ENCODE measurements at regions not wholly inside any gene's neighbourhood (a gene's known extent, or its start where the extent isn't known, plus 50 kb on each side); places are given as distances from the start of the nearest gene placed in this dataset.

- TF ChIP-seq, protein P1, sequence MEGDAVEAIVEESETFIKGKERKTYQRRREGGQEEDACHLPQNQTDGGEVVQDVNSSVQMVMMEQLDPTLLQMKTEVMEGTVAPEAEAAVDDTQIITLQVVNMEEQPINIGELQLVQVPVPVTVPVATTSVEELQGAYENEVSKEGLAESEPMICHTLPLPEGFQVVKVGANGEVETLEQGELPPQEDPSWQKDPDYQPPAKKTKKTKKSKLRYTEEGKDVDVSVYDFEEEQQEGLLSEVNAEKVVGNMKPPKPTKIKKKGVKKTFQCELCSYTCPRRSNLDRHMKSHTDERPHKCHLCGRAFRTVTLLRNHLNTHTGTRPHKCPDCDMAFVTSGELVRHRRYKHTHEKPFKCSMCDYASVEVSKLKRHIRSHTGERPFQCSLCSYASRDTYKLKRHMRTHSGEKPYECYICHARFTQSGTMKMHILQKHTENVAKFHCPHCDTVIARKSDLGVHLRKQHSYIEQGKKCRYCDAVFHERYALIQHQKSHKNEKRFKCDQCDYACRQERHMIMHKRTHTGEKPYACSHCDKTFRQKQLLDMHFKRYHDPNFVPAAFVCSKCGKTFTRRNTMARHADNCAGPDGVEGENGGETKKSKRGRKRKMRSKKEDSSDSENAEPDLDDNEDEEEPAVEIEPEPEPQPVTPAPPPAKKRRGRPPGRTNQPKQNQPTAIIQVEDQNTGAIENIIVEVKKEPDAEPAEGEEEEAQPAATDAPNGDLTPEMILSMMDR (conservative IDR thresholded peaks at IDR 0.05; ENCODE audit: low read depth, low read length) = no peak
- no peak for TF ChIP-seq EZH2phosphoT487 (IDR thresholded peaks at IDR 0.05; ENCODE audit: borderline replicate concordance, low read length)
- no peak for TF ChIP-seq EZH2 (IDR thresholded peaks at IDR 0.05; ENCODE audit: low read length, unreplicated experiment)
These were observed 55.4 kb upstream of the TBXT start for GRCh38 chr6:166223079-166223478.

Measured in PC-3 (cell line).